ENCODE measurements at regions not wholly inside any gene's neighbourhood (a gene's known extent, or its start where the extent isn't known, plus 50 kb on each side); places are given as distances from the start of the nearest gene placed in this dataset.

GRCh38 chr7:25863005-25863728, 288.8 kb upstream of the NFE2L3 start:
- TF ChIP-seq CTCF (conservative IDR thresholded peaks at IDR 0.05 in 1 of 2, IDR thresholded peaks at IDR 0.05 in 1 of 2; ENCODE audit: extremely low read depth in 1 of 2, insufficient read depth in 1 of 2, low read depth in 1 of 2, low read length in 2 of 2) (no peak), EZH2 (IDR thresholded peaks at IDR 0.05; ENCODE audit: borderline replicate concordance, low read length) (no peak)
